Middle frontal gyrus (tissue), 1 donor: ENCODE measurements at regions not wholly inside any gene's neighbourhood (a gene's known extent, or its start where the extent isn't known, plus 50 kb on each side); places are given as distances from the start of the nearest gene placed in this dataset.

Source experiments
- DNase-seq: peaks from one replicate; pipeline ENCODE4 v3.0.0-alpha.2; 2015; ENCODE audit warnings: low spot score; ENCODE audit errors: extremely low spot score

GRCh38 chr4:188812644-188813043 lies 673.4 kb downstream of the TRIML1 start:
- no peak for DNase-seq

- no peak for DNase-seq
Measured at GRCh38 chr4:188818300-188818699, 679.1 kb downstream of the TRIML1 start.

- DNase-seq: no peak
Measured at GRCh38 chr4:188819233-188819632, 680.0 kb downstream of the TRIML1 start.

- no peak for DNase-seq
Measured at GRCh38 chr4:188821500-188821899, 682.3 kb downstream of the TRIML1 start.

GRCh38 chr4:188822698-188823097 lies 683.5 kb downstream of the TRIML1 start:
- DNase-seq: no peak

- no peak for DNase-seq
Measured at GRCh38 chr4:188824553-188824952, 685.3 kb downstream of the TRIML1 start.

GRCh38 chr4:188826393-188826792 lies 687.2 kb downstream of the TRIML1 start:
- DNase-seq: no peak

GRCh38 chr4:188839704-188840103 lies 700.5 kb downstream of the TRIML1 start:
- no peak for DNase-seq

GRCh38 chr4:188841523-188841922 lies 702.3 kb downstream of the TRIML1 start:
- no peak for DNase-seq

- no peak for DNase-seq
Measured at GRCh38 chr4:188854436-188854835, 715.2 kb downstream of the TRIML1 start.

GRCh38 chr4:188858696-188859095 lies 719.5 kb downstream of the TRIML1 start:
- DNase-seq: no peak

- no peak for DNase-seq
Measured at GRCh38 chr4:188864741-188865140, 725.5 kb downstream of the TRIML1 start.

GRCh38 chr4:188867796-188868195 lies 728.6 kb downstream of the TRIML1 start:
- DNase-seq: no peak

GRCh38 chr4:188869581-188869980 lies 730.3 kb downstream of the TRIML1 start:
- DNase-seq: no peak

GRCh38 chr4:188872809-188873208 lies 733.6 kb downstream of the TRIML1 start:
- no peak for DNase-seq

GRCh38 chr4:188876881-188877280 lies 737.6 kb downstream of the TRIML1 start:
- DNase-seq: no peak

GRCh38 chr4:188879598-188879997 lies 740.4 kb downstream of the TRIML1 start:
- DNase-seq: no peak

- no peak for DNase-seq
Measured at GRCh38 chr4:188887905-188888304, 748.7 kb downstream of the TRIML1 start.

- DNase-seq: no peak
Measured at GRCh38 chr4:188892837-188893236, 753.6 kb downstream of the TRIML1 start.

- no peak for DNase-seq
Measured at GRCh38 chr4:188903986-188904385, 764.7 kb downstream of the TRIML1 start.

GRCh38 chr4:188904617-188905016 lies 765.4 kb downstream of the TRIML1 start:
- DNase-seq: no peak

- no peak for DNase-seq
Measured at GRCh38 chr4:188905248-188905647, 766.0 kb downstream of the TRIML1 start.

GRCh38 chr4:188911199-188911598 lies 772.0 kb downstream of the TRIML1 start:
- no peak for DNase-seq

GRCh38 chr4:188911707-188912106 lies 772.5 kb downstream of the TRIML1 start:
- DNase-seq: no peak
